HCT116 (cell line): ENCODE measurements at regions not wholly inside any gene's neighbourhood (a gene's known extent, or its start where the extent isn't known, plus 50 kb on each side); places are given as distances from the start of the nearest gene placed in this dataset.

Experiments
- ATAC-seq: fragments of 200-7000 bp; cut with Tn5 transposase; 2 replicates; pipeline ENCODE4 v1.9.1; 2020; ENCODE audit warnings: mild to moderate bottlenecking, moderate library complexity
- BruUV-seq: library from RNA; stranded (reverse); fragments of 400-500 nt; replicated peaks from 2 replicates; lab custom pipeline; 2021; lab: Mats Ljungman, UMichigan
- CTCF ChIA-PET: fragments of 300-600 bp; sonication (Branson Sonifier 250); formaldehyde crosslinking; loops from one replicate; lab custom pipeline; 2021; ENCODE audit warnings: antibody characterized with exemption; lab: Charles Lee
- POLR2A ChIA-PET: fragments of 300-600, 350-600 bp; sonication (Branson Sonifier 250); formaldehyde crosslinking; loops from one replicate; lab custom pipeline; 2021; ENCODE audit warnings: antibody characterized with exemption; lab: Charles Lee
- RAD21 ChIA-PET, 2 experiments: fragments of 300-600 bp; sonication (Branson Sonifier 250); formaldehyde crosslinking; loops; one replicate each; lab custom pipeline; 2023; ENCODE audit warnings: low total read pairs in 2 of 2; ENCODE audit not compliant: uncharacterized antibody in 2 of 2, unreplicated experiment in 2 of 2, low non-redundant PET in 1 of 2; lab: Charles Lee
- DNase-seq: peaks from one replicate; pipeline ENCODE4 v3.0.0-alpha.2; 2010; ENCODE audit warnings: low read depth, low spot score
- H2AFZ ChIP-seq: fragments of 200-600 bp; shearing (Covaris generic), sonication (generic); 2 replicates; pipeline ENCODE4 v1.6.1; 2017; ENCODE audit warnings: low read depth, mixed run types, mixed read lengths, antibody characterized with exemption, low read length; ENCODE audit not compliant: poor library complexity, severe bottlenecking
- H3K27ac ChIP-seq: 2 replicates; pipeline ENCODE4 v1.5.1; 2012; ENCODE audit warnings: low read depth, low read length
- H3K27me3 ChIP-seq: fragments of 200-600 bp; sonication (generic); 2 replicates; pipeline ENCODE4 v1.6.1; 2016; ENCODE audit warnings: mixed run types, low read length, mixed read lengths; ENCODE audit not compliant: insufficient read depth
- H3K36me3 ChIP-seq, 2 experiments: fragments of 200-500 bp in 1 of 2; fragments of 200-600 bp in 1 of 2; sonication (Bioruptor generic) in 1 of 2; sonication (generic) in 1 of 2; 2 replicates each; pipeline versions ENCODE4 v1.5.1 to v1.6.1; 2014 to 2016; ENCODE audit warnings: low read length in 2 of 2, inconsistent platforms in 1 of 2, mixed read lengths in 1 of 2, mixed run types in 1 of 2; ENCODE audit not compliant: insufficient read depth in 2 of 2, control insufficient read depth in 1 of 2
- H3K4me1 ChIP-seq, 2 experiments: fragments of 200-600 bp in 1 of 2; sonication (generic) in 1 of 2; 2 replicates each; pipeline versions ENCODE4 v1.5.1 to v1.6.1; 2012 to 2017; ENCODE audit warnings: low read length in 2 of 2, inconsistent platforms in 1 of 2, mild to moderate bottlenecking in 1 of 2, mixed read lengths in 1 of 2, mixed run types in 1 of 2, moderate library complexity in 1 of 2; ENCODE audit not compliant: insufficient read depth in 2 of 2, control insufficient read depth in 1 of 2
- H3K4me2 ChIP-seq: fragments of 200-600 bp; sonication (generic); 2 replicates; pipeline ENCODE4 v1.6.1; 2017; ENCODE audit warnings: mixed run types, low read length, mixed read lengths
- H3K4me3 ChIP-seq, 2 experiments: fragments of 200-600 bp in 1 of 2; sonication (generic) in 1 of 2; replicated peaks in 1 of 2; 2 replicates each; pipeline ENCODE4 v1.5.1; 2011 to 2016; ENCODE audit warnings: low read length in 2 of 2, control low read depth in 1 of 2, low read depth in 1 of 2, mild to moderate bottlenecking in 1 of 2, mixed read lengths in 1 of 2, mixed run types in 1 of 2
- H3K79me2 ChIP-seq: fragments of 200-600 bp; sonication (generic); 2 replicates; pipeline ENCODE4 v1.6.1; 2017; ENCODE audit warnings: mild to moderate bottlenecking, mixed run types, low read length, moderate library complexity, mixed read lengths; ENCODE audit not compliant: insufficient read depth
- H3K9ac ChIP-seq: fragments of 200-600 bp; sonication (generic); 2 replicates; pipeline ENCODE4 v1.6.1; 2016; ENCODE audit warnings: low read length, mixed read lengths
- H3K9me2 ChIP-seq: fragments of 200-600 bp; sonication (generic), shearing (Covaris generic); 2 replicates; pipeline ENCODE4 v1.6.1; 2017; ENCODE audit warnings: mixed run types, mild to moderate bottlenecking, moderate library complexity; ENCODE audit not compliant: insufficient read depth
- H3K9me3 ChIP-seq, 2 experiments: fragments of 200-500 bp in 1 of 2; fragments of 200-600 bp in 1 of 2; sonication (Bioruptor generic) in 1 of 2; sonication (generic) in 1 of 2; 2 replicates each; pipeline ENCODE4 v1.6.1; 2014 to 2017; ENCODE audit warnings: low read length in 2 of 2, mixed read lengths in 2 of 2, inconsistent platforms in 1 of 2, low read depth in 1 of 2, mild to moderate bottlenecking in 1 of 2, mixed run types in 1 of 2, moderate library complexity in 1 of 2; ENCODE audit not compliant: control insufficient read depth in 1 of 2, insufficient read depth in 1 of 2
- H4K20me1 ChIP-seq: fragments of 200-600 bp; sonication (generic), shearing (Covaris generic); 2 replicates; pipeline ENCODE4 v1.6.1; 2017; ENCODE audit warnings: mixed run types, mild to moderate bottlenecking, moderate library complexity; ENCODE audit not compliant: insufficient read depth
- ATF3 ChIP-seq: IDR thresholded peaks from 2 replicates; pipeline ENCODE4 v1.6.1; 2012
- CBX3 ChIP-seq: IDR thresholded peaks from 2 replicates; pipeline ENCODE4 v1.6.1; 2012; ENCODE audit warnings: low read depth
- CEBPB ChIP-seq: IDR thresholded peaks from 2 replicates; pipeline ENCODE4 v1.6.1; 2012; ENCODE audit warnings: low read depth
- CTCF ChIP-seq, 3 experiments: fragments of 200-600 bp in 1 of 3; sonication (generic) in 1 of 3; IDR thresholded peaks in 2 of 3; conservative IDR thresholded peaks in 1 of 3; 2 replicates each; pipeline ENCODE4 v1.5.1; 2012 to 2017; ENCODE audit warnings: low read depth in 2 of 3, low read length in 2 of 3, antibody characterized with exemption in 1 of 3, borderline replicate concordance in 1 of 3, control low read depth in 1 of 3, mild to moderate bottlenecking in 1 of 3, mixed read lengths in 1 of 3, mixed run types in 1 of 3, moderate library complexity in 1 of 3; ENCODE audit not compliant: insufficient read depth in 1 of 3
- ELF1 ChIP-seq: IDR thresholded peaks from 2 replicates; pipeline ENCODE4 v1.6.1; 2012; ENCODE audit warnings: low read depth, borderline replicate concordance
- EZH2 ChIP-seq: fragments of 200-600 bp; sonication (generic); IDR thresholded peaks from 2 replicates; pipeline ENCODE4 v1.6.1; 2017; ENCODE audit warnings: antibody characterized with exemption, mixed run types
- EZH2phosphoT487 ChIP-seq: fragments of 200-600 bp; IDR thresholded peaks from 2 replicates; pipeline ENCODE4 v1.6.1; 2018; ENCODE audit warnings: antibody characterized with exemption, borderline replicate concordance
- FOSL1 ChIP-seq: IDR thresholded peaks from 2 replicates; pipeline ENCODE4 v1.6.1; 2012; ENCODE audit warnings: low read depth
- MAX ChIP-seq: IDR thresholded peaks from 2 replicates; pipeline ENCODE4 v1.6.1; 2012
- POLR2A ChIP-seq: IDR thresholded peaks from 2 replicates; pipeline ENCODE4 v1.7.0; 2011; ENCODE audit warnings: borderline replicate concordance; ENCODE audit not compliant: insufficient read depth, insufficient read length; ENCODE audit errors: extremely low read depth
- POLR2AphosphoS5 ChIP-seq: IDR thresholded peaks from 2 replicates; pipeline ENCODE4 v1.6.1; 2011; ENCODE audit warnings: mild to moderate bottlenecking, low read depth, low read length, moderate library complexity
- RAD21 ChIP-seq: IDR thresholded peaks from 2 replicates; pipeline ENCODE4 v1.6.1; 2012; ENCODE audit warnings: low read depth, mild to moderate bottlenecking
- REST ChIP-seq: IDR thresholded peaks from 2 replicates; pipeline ENCODE4 v1.6.1; 2012; ENCODE audit warnings: low read depth
- SIN3A ChIP-seq: IDR thresholded peaks from 2 replicates; pipeline ENCODE4 v1.6.1; 2012; ENCODE audit warnings: low read depth
- SRF ChIP-seq: IDR thresholded peaks from 2 replicates; pipeline ENCODE4 v1.6.1; 2012; ENCODE audit warnings: low read depth
- YY1 ChIP-seq: IDR thresholded peaks from 2 replicates; pipeline ENCODE4 v1.6.1; 2011; ENCODE audit warnings: low read length, low read depth, moderate library complexity, mild to moderate bottlenecking; ENCODE audit not compliant: insufficient replicate concordance; ENCODE audit errors: extremely low read depth
- ZBTB33 ChIP-seq: IDR thresholded peaks from 2 replicates; pipeline ENCODE4 v1.6.1; 2011; ENCODE audit warnings: mild to moderate bottlenecking, low read length, moderate library complexity; ENCODE audit not compliant: insufficient replicate concordance; ENCODE audit errors: extremely low read depth
- ZFX ChIP-seq: fragments of 450-650 bp; IDR thresholded peaks from 2 replicates; pipeline ENCODE4 v1.6.1; 2017
- ZNF274 ChIP-seq: fragments of 200-500 bp; sonication (Bioruptor generic); IDR thresholded peaks from 2 replicates; pipeline ENCODE4 v1.6.1; 2014; ENCODE audit warnings: mild to moderate bottlenecking, low read depth, low read length, inconsistent platforms
- intact Hi-C: fragments of 100-400 bp; cut with micrococcal nuclease; formaldehyde crosslinking; loops from 2 replicates; pipeline ENCODE4 v1.10.0; 2022

GRCh38 chr11:81596704-81597103, 1137.0 kb downstream of the FAM181B start:
- DNase-seq (no peak), ATAC-seq (no peak)
- Histone ChIP-seq H3K4me2 (no peak overlapping the region), H3K27me3 (no peaks in the 10 kb centered on the region), H3K79me2 (no peaks in the 10 kb centered on the region), H3K36me3 (no peaks in the 10 kb centered on the region), H3K4me1 (no peaks in the 10 kb centered on the region), H3K9me3 (no peaks in the 10 kb centered on the region; a peak in 1 of 4 replicates), H3K27ac (no peak overlapping the region), H3K9me2 (no peaks in the 10 kb centered on the region), H4K20me1 (no peaks in the 10 kb centered on the region), H2AFZ (no peak overlapping the region), H3K4me3 (no peak overlapping the region), H3K9ac (no peak overlapping the region)
- ChIA-PET CTCF (no interaction called here), POLR2A (no interaction called here), RAD21 (no interaction called here)
- intact Hi-C loops = no loop called here
- TF ChIP-seq RAD21 (no peak), CEBPB (no peak), YY1 (no peak), FOSL1 (no peak), SIN3A (no peak), ELF1 (no peak), CBX3 (no peak), EZH2phosphoT487 (no peak), REST (no peak), ZNF274 (no peak), ZBTB33 (no peak), EZH2 (no peak), POLR2AphosphoS5 (no peak), CTCF (IDR thresholded peaks at IDR 0.05 in 2 of 3, conservative IDR thresholded peaks at IDR 0.05 in 1 of 3; ENCODE audit: borderline replicate concordance in 1 of 3, insufficient read depth in 1 of 3, low read depth in 2 of 3, low read length in 2 of 3) (no peak), ATF3 (no peak), ZFX (no peak), MAX (no peak), SRF (no peak), POLR2A (no peak)
- BruUV-seq = no TSS peak
